GM23338 (cell line): ENCODE measurements at regions not wholly inside any gene's neighbourhood (a gene's known extent, or its start where the extent isn't known, plus 50 kb on each side); places are given as distances from the start of the nearest gene placed in this dataset.

Experiments used
- ATAC-seq: fragments of 200-7000 bp; cut with Tn5 transposase; 3 replicates; pipeline ENCODE4 v1.9.1; 2020
- DNase-seq: peaks from one replicate; pipeline ENCODE4 v3.0.0-alpha.2; 2015; ENCODE audit warnings: low spot score
- H2AFZ ChIP-seq: fragments of 200-600 bp; sonication (generic); 2 replicates; pipeline ENCODE4 v1.8.0; 2016; ENCODE audit warnings: antibody characterized with exemption, mild to moderate bottlenecking, moderate library complexity
- H3F3A ChIP-seq: fragments of 200-600 bp; sonication (generic); replicated peaks from 2 replicates; pipeline ENCODE4 v1.8.0; 2017; ENCODE audit warnings: antibody characterized with exemption, mixed run types, low read depth
- H3K27ac ChIP-seq: fragments of 200-600 bp; sonication (generic); 2 replicates; pipeline ENCODE4 v1.6.1; 2016; ENCODE audit warnings: low read depth
- H3K27me3 ChIP-seq: fragments of 200-600 bp; sonication (generic); 2 replicates; pipeline ENCODE4 v1.8.0; 2016; ENCODE audit warnings: mild to moderate bottlenecking, mixed run types, moderate library complexity; ENCODE audit not compliant: insufficient read depth
- H3K36me3 ChIP-seq: fragments of 200-600 bp; sonication (generic); 2 replicates; pipeline ENCODE4 v1.8.0; 2016; ENCODE audit warnings: mild to moderate bottlenecking; ENCODE audit not compliant: insufficient read depth
- H3K4me1 ChIP-seq: fragments of 200-600 bp; sonication (generic); 2 replicates; pipeline ENCODE4 v1.8.0; 2016; ENCODE audit warnings: mild to moderate bottlenecking, moderate library complexity; ENCODE audit not compliant: insufficient read depth
- H3K4me2 ChIP-seq: fragments of 200-600 bp; sonication (generic); 2 replicates; pipeline ENCODE4 v1.7.1; 2017; ENCODE audit warnings: mixed run types
- H3K4me3 ChIP-seq: fragments of 200-600 bp; sonication (generic); 2 replicates; pipeline ENCODE4 v1.6.1; 2016; ENCODE audit warnings: mixed run types
- H3K79me2 ChIP-seq: fragments of 200-600 bp; sonication (generic); replicated peaks from 2 replicates; pipeline ENCODE4 v1.8.0; 2017; ENCODE audit warnings: mild to moderate bottlenecking; ENCODE audit not compliant: insufficient read depth
- H3K9me2 ChIP-seq: fragments of 200-600 bp; sonication (generic); 2 replicates; pipeline ENCODE4 v1.8.0; 2017; ENCODE audit not compliant: insufficient read depth
- H4K20me1 ChIP-seq: fragments of 200-600 bp; sonication (generic); replicated peaks from 2 replicates; pipeline ENCODE4 v1.8.0; 2017; ENCODE audit warnings: mild to moderate bottlenecking; ENCODE audit not compliant: insufficient read depth
- H3K27ac Mint-ChIP-seq: 2 replicates; pipeline ENCODE4 v1.8.0; 2020; ENCODE audit warnings: inconsistent platforms, mild to moderate bottlenecking, moderate library complexity, mixed read lengths
- H3K27me3 Mint-ChIP-seq: 3 replicates; pipeline ENCODE4 v1.8.0; 2022; ENCODE audit warnings: low read depth, mild to moderate bottlenecking, moderate library complexity, mixed read lengths, inconsistent platforms; ENCODE audit not compliant: insufficient read depth, poor library complexity
- H3K36me3 Mint-ChIP-seq: 3 replicates; pipeline ENCODE4 v1.8.0; 2021; ENCODE audit warnings: low read depth, mild to moderate bottlenecking, inconsistent platforms, moderate library complexity, mixed read lengths
- H3K4me1 Mint-ChIP-seq: 3 replicates; pipeline ENCODE4 v1.8.0; 2020; ENCODE audit warnings: mild to moderate bottlenecking, inconsistent platforms, mixed read lengths
- H3K4me3 Mint-ChIP-seq: 3 replicates; pipeline ENCODE4 v1.8.0; 2021; ENCODE audit warnings: moderate library complexity, mild to moderate bottlenecking, inconsistent platforms, mixed read lengths
- H3K9me3 Mint-ChIP-seq: 3 replicates; pipeline ENCODE4 v1.8.0; 2020; ENCODE audit warnings: moderate library complexity, mild to moderate bottlenecking, inconsistent platforms, mixed read lengths
- CREB1 ChIP-seq: fragments of 250-450 bp; sonication (Bioruptor Pico); IDR thresholded peaks from 2 replicates; pipeline ENCODE4 v1.5.0; 2020; ENCODE audit warnings: low read depth, mild to moderate bottlenecking, moderate library complexity
- EZH2 ChIP-seq: fragments of 200-600 bp; sonication (generic); IDR thresholded peaks from one replicate; pipeline ENCODE4 v1.8.0; 2017; ENCODE audit warnings: antibody characterized with exemption, mild to moderate bottlenecking, low read depth; ENCODE audit not compliant: unreplicated experiment
- EZH2phosphoT487 ChIP-seq: fragments of 200-600 bp; sonication (generic); IDR thresholded peaks from one replicate; pipeline ENCODE4 v1.8.1; 2018; ENCODE audit warnings: antibody characterized with exemption; ENCODE audit not compliant: unreplicated experiment
- JUNB ChIP-seq: IDR thresholded peaks from one replicate; pipeline ENCODE4 v1.6.1; 2016; ENCODE audit warnings: antibody characterized with exemption; ENCODE audit not compliant: unreplicated experiment
- POLR2AphosphoS5 ChIP-seq: IDR thresholded peaks from 2 replicates; pipeline ENCODE4 v1.6.1; 2016; ENCODE audit warnings: antibody characterized with exemption, low read depth
- STAT1 ChIP-seq: IDR thresholded peaks from one replicate; pipeline ENCODE4 v1.6.1; 2016; ENCODE audit warnings: antibody characterized with exemption; ENCODE audit not compliant: unreplicated experiment
- ZNF114 ChIP-seq: fragments of 250-450 bp; sonication (Bioruptor Pico); IDR thresholded peaks from 2 replicates; pipeline ENCODE4 v1.5.0; 2020; ENCODE audit warnings: mild to moderate bottlenecking, moderate library complexity
- ZNF331 ChIP-seq: fragments of 250-450 bp; sonication (Bioruptor Pico); IDR thresholded peaks from 2 replicates; pipeline ENCODE4 v1.5.0; 2020; ENCODE audit warnings: low read depth, mild to moderate bottlenecking, moderate library complexity
- ZNF462 ChIP-seq: fragments of 250-450 bp; sonication (Bioruptor Pico); IDR thresholded peaks from 2 replicates; pipeline ENCODE4 v1.5.0; 2020; ENCODE audit warnings: mild to moderate bottlenecking, moderate library complexity
- TF ChIP-seq, protein P1 (sequence below): IDR thresholded peaks from 2 replicates; pipeline ENCODE4 v1.6.1; 2016; ENCODE audit warnings: antibody characterized with exemption

DNA sequence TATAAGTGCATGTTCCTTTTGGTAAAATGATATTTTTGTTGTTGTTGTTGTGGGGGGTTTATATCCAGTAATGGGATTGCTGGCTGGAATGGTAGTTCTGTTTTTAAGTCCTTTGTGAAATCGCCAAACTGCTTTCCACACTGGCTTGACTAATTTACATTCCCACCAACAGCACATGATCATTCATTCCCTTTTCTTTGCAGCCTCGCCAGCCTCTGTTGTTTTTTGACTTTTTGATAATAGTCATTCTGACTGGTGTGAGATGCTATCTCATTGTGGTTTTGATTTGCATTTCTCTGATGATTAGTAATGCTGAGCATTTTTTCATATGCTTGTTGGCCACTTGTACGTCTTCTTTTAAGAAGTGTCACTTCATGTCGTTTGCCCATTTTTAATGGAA is 188.5 kb upstream of the CHRM3 start (continued):
- TF ChIP-seq ZNF462 (CRISPR knock-in tag) = no peak
- TF ChIP-seq POLR2AphosphoS5 = no peak
- no peak for TF ChIP-seq CREB1 (CRISPR knock-in tag)
- no peak for TF ChIP-seq ZNF114 (CRISPR knock-in tag)
- TF ChIP-seq STAT1 = no peak
- TF ChIP-seq EZH2 = no peak
- TF ChIP-seq ZNF331 (CRISPR knock-in tag) = no peak
- TF ChIP-seq JUNB = no peak
- TF ChIP-seq, protein P1, sequence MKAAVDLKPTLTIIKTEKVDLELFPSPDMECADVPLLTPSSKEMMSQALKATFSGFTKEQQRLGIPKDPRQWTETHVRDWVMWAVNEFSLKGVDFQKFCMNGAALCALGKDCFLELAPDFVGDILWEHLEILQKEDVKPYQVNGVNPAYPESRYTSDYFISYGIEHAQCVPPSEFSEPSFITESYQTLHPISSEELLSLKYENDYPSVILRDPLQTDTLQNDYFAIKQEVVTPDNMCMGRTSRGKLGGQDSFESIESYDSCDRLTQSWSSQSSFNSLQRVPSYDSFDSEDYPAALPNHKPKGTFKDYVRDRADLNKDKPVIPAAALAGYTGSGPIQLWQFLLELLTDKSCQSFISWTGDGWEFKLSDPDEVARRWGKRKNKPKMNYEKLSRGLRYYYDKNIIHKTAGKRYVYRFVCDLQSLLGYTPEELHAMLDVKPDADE = no peak

GRCh38 chr1:239189998-239190512 is 196.3 kb upstream of the CHRM3 start:
- Histone ChIP-seq H2AFZ (0 out of 2 replicates have a peak overlapping the region, but pooled peaks have one; percentile 38), H3K27me3 (no peaks in the 10 kb centered on the region), H3K9me2 (no peaks in the 10 kb centered on the region), H3F3A (no peaks in the 10 kb centered on the region), H4K20me1 (no peaks in the 10 kb centered on the region), H3K4me2 (no peak overlapping the region), H3K36me3 (no peaks in the 10 kb centered on the region), H3K79me2 (no peaks in the 10 kb centered on the region), H3K4me3 (no peak overlapping the region), H3K4me1 (no peaks in the 10 kb centered on the region), H3K27ac (no peak overlapping the region)
- Mint-ChIP-seq H3K27ac (no peak overlapping the region), H3K4me3 (no peak overlapping the region), H3K27me3 (no peaks in the 10 kb centered on the region), H3K36me3 (no peaks in the 10 kb centered on the region), H3K4me1 (no peaks in the 10 kb centered on the region), H3K9me3 (no peaks in the 10 kb centered on the region)
- no peak for ATAC-seq
- DNase-seq = no peak
- TF ChIP-seq STAT1 = no peak
- no peak for TF ChIP-seq EZH2phosphoT487
- TF ChIP-seq ZNF331 (CRISPR knock-in tag) = no peak
